AG04450 (cell line): ENCODE measurements at regions not wholly inside any gene's neighbourhood (a gene's known extent, or its start where the extent isn't known, plus 50 kb on each side); places are given as distances from the start of the nearest gene placed in this dataset.
"Not testable (repeated sequence)": the region's sequence is repeated elsewhere in the genome, so short reads cannot be mapped to it uniquely, and the experiment has no call there.

Experiments used
- CTCF ChIA-PET: fragments of 300-600, 350-600 bp; formaldehyde crosslinking; extraction: SDS; loops from one replicate; lab custom pipeline; 2022; ENCODE audit warnings: antibody characterized with exemption, inconsistent platforms; lab: Charles Lee
- POLR2A ChIA-PET: fragments of 350-600 bp; formaldehyde crosslinking; extraction: SDS; loops from one replicate; lab custom pipeline; 2021; ENCODE audit warnings: antibody characterized with exemption, inconsistent platforms; lab: Yijun Ruan, JAX
- DNase-seq: peaks from one replicate; pipeline ENCODE4 v3.0.0-alpha.2; 2011; ENCODE audit warnings: low read depth, low spot score
- H3K27ac ChIP-seq: one replicate; pipeline ENCODE4 v1.5.1; 2012; ENCODE audit warnings: low read depth, low read length, control low read depth
- H3K27me3 ChIP-seq: one replicate; pipeline ENCODE4 v1.6.0; 2012; ENCODE audit warnings: low read length; ENCODE audit not compliant: control insufficient read depth, insufficient read depth
- H3K4me3 ChIP-seq: 2 replicates; pipeline ENCODE4 v1.5.1; 2011; ENCODE audit warnings: mild to moderate bottlenecking, low read depth, low read length, control low read depth
- H3K9me3 ChIP-seq: 2 replicates; pipeline ENCODE4 v1.5.1; 2012; ENCODE audit warnings: low read length; ENCODE audit not compliant: control insufficient read depth, insufficient read depth
- TF ChIP-seq, protein P1 (sequence below): IDR thresholded peaks from 2 replicates; pipeline ENCODE4 v1.5.1; 2011; ENCODE audit warnings: low read depth, low read length, control low read depth, inconsistent platforms

DNA sequence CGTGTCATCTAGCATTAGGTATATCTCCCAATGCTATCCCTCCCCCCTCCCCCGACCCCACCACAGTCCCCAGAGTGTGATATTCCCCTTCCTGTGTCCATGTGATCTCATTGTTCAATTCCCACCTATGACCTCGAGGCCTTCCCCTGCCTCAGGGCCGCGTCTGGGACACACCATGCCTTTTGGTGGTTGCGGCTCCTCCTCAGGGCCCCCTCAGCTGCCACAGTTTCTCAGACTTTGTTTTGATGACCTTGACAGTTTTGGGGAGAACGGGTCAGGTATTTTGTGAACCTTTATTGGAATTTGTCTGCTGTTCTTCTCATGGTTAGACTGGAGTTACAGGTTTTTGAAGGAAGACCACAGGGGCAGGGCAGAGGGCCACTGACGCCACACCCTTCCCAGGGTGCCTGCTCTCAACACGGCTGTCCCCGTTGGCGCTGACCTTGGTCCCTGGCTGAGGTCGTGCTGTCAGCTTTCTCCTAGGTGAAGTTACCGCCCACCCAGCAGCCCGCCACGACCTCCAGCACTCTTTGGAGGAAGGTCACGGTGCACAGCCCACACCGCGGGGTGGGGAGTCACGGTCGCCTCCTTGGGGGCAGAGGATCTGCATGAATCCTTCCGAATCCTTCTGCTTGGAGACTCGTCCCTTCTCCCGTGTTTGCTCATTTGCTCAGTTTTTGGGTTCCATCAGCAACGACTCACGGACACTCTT is 130.5 kb downstream of the KIF26A start:
- H3K4me3 ChIP-seq, result no peak overlapping the region
- CTCF ChIA-PET, result no interaction called here
- no peak overlapping the region for H3K27ac ChIP-seq
- POLR2A ChIA-PET, result no interaction called here
- peaks cover 60% of the 10 kb centered on the region for H3K9me3 ChIP-seq
- no peak for DNase-seq
- TF ChIP-seq, protein P1, sequence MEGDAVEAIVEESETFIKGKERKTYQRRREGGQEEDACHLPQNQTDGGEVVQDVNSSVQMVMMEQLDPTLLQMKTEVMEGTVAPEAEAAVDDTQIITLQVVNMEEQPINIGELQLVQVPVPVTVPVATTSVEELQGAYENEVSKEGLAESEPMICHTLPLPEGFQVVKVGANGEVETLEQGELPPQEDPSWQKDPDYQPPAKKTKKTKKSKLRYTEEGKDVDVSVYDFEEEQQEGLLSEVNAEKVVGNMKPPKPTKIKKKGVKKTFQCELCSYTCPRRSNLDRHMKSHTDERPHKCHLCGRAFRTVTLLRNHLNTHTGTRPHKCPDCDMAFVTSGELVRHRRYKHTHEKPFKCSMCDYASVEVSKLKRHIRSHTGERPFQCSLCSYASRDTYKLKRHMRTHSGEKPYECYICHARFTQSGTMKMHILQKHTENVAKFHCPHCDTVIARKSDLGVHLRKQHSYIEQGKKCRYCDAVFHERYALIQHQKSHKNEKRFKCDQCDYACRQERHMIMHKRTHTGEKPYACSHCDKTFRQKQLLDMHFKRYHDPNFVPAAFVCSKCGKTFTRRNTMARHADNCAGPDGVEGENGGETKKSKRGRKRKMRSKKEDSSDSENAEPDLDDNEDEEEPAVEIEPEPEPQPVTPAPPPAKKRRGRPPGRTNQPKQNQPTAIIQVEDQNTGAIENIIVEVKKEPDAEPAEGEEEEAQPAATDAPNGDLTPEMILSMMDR, result no peak
- H3K27me3 ChIP-seq, result no peaks in the 10 kb centered on the region

DNA sequence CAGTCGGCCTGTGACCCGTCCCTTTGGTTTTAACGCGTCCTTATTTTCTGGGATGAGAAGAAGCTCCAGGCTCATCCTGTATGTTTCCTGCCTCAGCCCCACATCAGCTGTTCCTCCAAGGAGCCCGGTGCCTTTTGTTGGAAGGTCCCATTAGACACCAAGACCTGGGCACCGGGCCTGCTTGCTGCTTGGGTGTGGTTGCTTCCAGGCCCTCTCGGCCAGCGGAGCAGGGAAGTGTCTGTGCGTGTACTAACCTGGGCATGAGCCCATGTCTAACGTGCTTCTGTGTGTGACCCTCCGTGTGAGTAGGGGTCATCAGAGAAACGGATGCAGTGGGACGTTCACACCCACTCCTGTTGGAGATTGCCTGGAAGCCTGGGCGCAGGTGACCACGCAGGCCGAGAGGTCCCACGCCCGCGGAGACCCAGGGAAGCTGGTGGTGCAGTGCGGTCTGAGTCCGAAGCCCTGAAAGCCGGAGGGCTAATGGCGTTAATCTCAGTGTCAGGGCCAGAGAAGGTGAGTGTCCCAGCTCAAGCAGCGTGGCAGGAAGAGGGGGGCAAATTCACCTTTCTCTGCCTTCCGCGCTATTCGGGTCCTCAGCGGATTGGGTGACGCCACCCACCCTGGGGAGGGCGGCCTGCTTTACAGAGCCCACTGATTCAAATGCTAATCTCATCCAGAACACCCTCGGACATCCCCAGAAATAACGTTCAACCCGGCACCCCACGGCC is 131.3 kb downstream of the KIF26A start:
- H3K4me3 ChIP-seq, H3K27me3 ChIP-seq, CTCF ChIA-PET, H3K27ac ChIP-seq, POLR2A ChIA-PET, DNase-seq: not testable (repeated sequence)
- peaks cover 52% of the 10 kb centered on the region for H3K9me3 ChIP-seq

GRCh38 chr14:104271391-104271790 is 133.0 kb downstream of the KIF26A start:
- H3K27ac ChIP-seq, result no peak overlapping the region
- peaks cover 51% of the 10 kb centered on the region for H3K9me3 ChIP-seq
- DNase-seq, result no peak
- H3K4me3 ChIP-seq, result no peak overlapping the region
- ChIA-PET POLR2A (no interaction called here), CTCF (no interaction called here)
- no peaks in the 10 kb centered on the region for H3K27me3 ChIP-seq
- TF ChIP-seq, protein P1, result no peak

DNA sequence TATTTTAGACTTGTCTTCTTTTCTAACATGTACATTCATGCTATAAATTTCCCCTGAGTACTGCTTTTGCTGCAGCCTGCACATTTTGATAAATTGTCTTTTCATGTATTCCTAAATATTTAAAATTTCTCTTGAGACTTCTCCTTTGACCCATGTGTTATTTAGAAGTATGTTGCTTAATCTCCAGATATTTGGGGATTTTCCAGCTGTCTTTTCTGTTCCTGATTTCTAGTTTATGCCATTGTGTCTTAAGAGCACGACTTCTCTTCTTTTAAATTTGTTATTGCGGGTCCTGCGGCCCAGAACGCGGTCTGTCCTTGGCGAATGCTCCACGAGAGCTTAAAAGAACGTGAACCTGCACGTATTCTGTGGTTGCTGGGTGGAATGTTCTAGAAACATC is 136.4 kb downstream of the KIF26A start:
- TF ChIP-seq, protein P1, result no peak
- POLR2A ChIA-PET, result no interaction called here
- H3K27ac ChIP-seq, result no peak overlapping the region
- CTCF ChIA-PET, result no interaction called here
- no peak overlapping the region for H3K4me3 ChIP-seq
- DNase-seq, result no peak
- peaks cover 49% of the 10 kb centered on the region for H3K9me3 ChIP-seq
- no peaks in the 10 kb centered on the region for H3K27me3 ChIP-seq

GRCh38 chr14:104277416-104278213 is 139.2 kb downstream of the KIF26A start:
- Histone ChIP-seq H3K9me3 (peaks cover 69% of the 10 kb centered on the region), H3K27me3 (no peaks in the 10 kb centered on the region), H3K27ac (no peak overlapping the region), H3K4me3 (no peak overlapping the region)
- ChIA-PET CTCF (no interaction called here), POLR2A (no interaction called here)
- no peak for DNase-seq
- TF ChIP-seq, protein P1, result no peak
